HepG2 (cell line): ENCODE measurements at regions not wholly inside any gene's neighbourhood (a gene's known extent, or its start where the extent isn't known, plus 50 kb on each side); places are given as distances from the start of the nearest gene placed in this dataset.
"Not testable (repeated sequence)": the region's sequence is repeated elsewhere in the genome, so short reads cannot be mapped to it uniquely, and the experiment has no call there.

Experiments
- CREB1 ChIP-seq, 2 experiments: fragments of 450-650 bp in 1 of 2; IDR thresholded peaks; 2 replicates each; pipeline ENCODE4 v1.6.1; 2016 to 2017; ENCODE audit warnings: control low read depth in 1 of 2, mild to moderate bottlenecking in 1 of 2, missing compliant biosample characterization in 1 of 2, missing genetic modification characterization in 1 of 2
- DPF2 ChIP-seq: sonication (generic); formaldehyde crosslinking; IDR thresholded peaks from 2 replicates; pipeline ENCODE4 v1.4.0; 2020; ENCODE audit warnings: mild to moderate bottlenecking, low read depth, missing genetic modification reagents, borderline replicate concordance
- GLI4 ChIP-seq: sonication (generic); formaldehyde crosslinking; IDR thresholded peaks from 2 replicates; pipeline ENCODE4 v1.5.1; 2020; ENCODE audit warnings: missing genetic modification reagents, mild to moderate bottlenecking, moderate library complexity, borderline replicate concordance
- GMEB1 ChIP-seq: sonication (generic); formaldehyde crosslinking; IDR thresholded peaks from 2 replicates; pipeline ENCODE4 v1.5.1; 2020; ENCODE audit warnings: missing genetic modification reagents, mild to moderate bottlenecking, borderline replicate concordance
- TEAD2 ChIP-seq: sonication (generic); formaldehyde crosslinking; IDR thresholded peaks from 2 replicates; pipeline ENCODE4 v1.9.0; 2021; ENCODE audit warnings: missing genetic modification reagents
- YY1 ChIP-seq: IDR thresholded peaks from 2 replicates; pipeline ENCODE4 v1.6.1; 2011; ENCODE audit warnings: low read length, low read depth, moderate library complexity, mild to moderate bottlenecking; ENCODE audit not compliant: insufficient read depth, insufficient replicate concordance

DNA sequence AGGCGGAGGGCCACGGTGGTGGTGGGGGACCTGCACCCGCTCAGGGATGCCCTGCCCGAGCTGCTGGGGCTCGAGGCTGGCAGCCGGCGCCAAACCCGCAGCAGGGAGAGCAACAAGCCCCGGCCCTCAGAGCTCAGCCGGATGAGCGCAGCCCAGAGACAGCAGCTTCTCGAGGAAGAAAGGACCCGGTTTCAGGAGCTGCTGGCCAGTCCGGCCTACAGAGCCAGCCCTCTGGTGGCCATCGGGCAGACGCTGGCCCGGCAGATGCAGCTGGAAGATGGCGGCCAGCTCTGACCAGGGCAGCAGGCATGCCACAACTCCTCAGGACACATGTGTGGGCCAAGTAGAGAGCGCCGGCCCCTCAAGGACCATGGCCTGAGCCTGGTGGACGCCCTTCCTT is 484.4 kb downstream of the TUBA3C start:
- not testable (repeated sequence) for TF ChIP-seq TEAD2 (CRISPR knock-in tag); DPF2; YY1; CREB1 (IDR thresholded peaks at IDR 0.05); CREB1 (CRISPR knock-in tag; IDR thresholded peaks at IDR 0.05); GLI4 (CRISPR knock-in tag); GMEB1
